Stomach (tissue), 8 donors: ENCODE measurements at regions not wholly inside any gene's neighbourhood (a gene's known extent, or its start where the extent isn't known, plus 50 kb on each side); places are given as distances from the start of the nearest gene placed in this dataset.
A peak's percentile ranks its signal among the peaks of the same experiment; 100 is the strongest.

ENCODE experiments used
- DNase-seq, 2 donors: peaks; one replicate each; pipeline versions ENCODE4 v3.0.0 to v3.0.0-alpha.2; 2013 to 2019
- H3K27ac ChIP-seq, 5 donors: fragments of 200-600 bp in 4 of 5; sonication (generic) in 4 of 5; one replicate each; pipeline ENCODE4 v1.5.1; 2013 to 2019; ENCODE audit warnings: mild to moderate bottlenecking in 1 of 5, moderate library complexity in 1 of 5
- H3K27me3 ChIP-seq, 3 donors: fragments of 200-600 bp; sonication (generic); one replicate each; pipeline ENCODE4 v1.5.1; 2017 to 2019; ENCODE audit warnings: mixed run types in 1 of 3
- H3K36me3 ChIP-seq, 4 donors: fragments of 200-600 bp; sonication (generic); 1 replicate in 3 of 4; 2 replicates in 1 of 4; pipeline ENCODE4 v1.5.1; 2016 to 2019
- H3K4me1 ChIP-seq, 4 donors: fragments of 200-600 bp; sonication (generic); one replicate each; pipeline ENCODE4 v1.5.1; 2016 to 2019
- H3K4me3 ChIP-seq, 4 donors: fragments of 200-600 bp; sonication (generic) in 3 of 4; one replicate each; pipeline ENCODE4 v1.5.1; 2016 to 2019; ENCODE audit warnings: mild to moderate bottlenecking in 1 of 4
- H3K9me3 ChIP-seq, 4 donors: fragments of 200-600 bp; sonication (generic); one replicate each; pipeline ENCODE4 v1.5.1; 2016 to 2019
- EP300 ChIP-seq: sonication (generic); formaldehyde crosslinking; IDR thresholded peaks from one replicate; pipeline ENCODE4 v1.6.1; 2017; ENCODE audit warnings: antibody characterized with exemption
- POLR2A ChIP-seq, 4 donors: fragments of 450-650 bp; IDR thresholded peaks; one replicate each; pipeline ENCODE4 v1.6.1; 2016; ENCODE audit warnings: antibody characterized with exemption in 4 of 4, control low read depth in 2 of 4, mild to moderate bottlenecking in 1 of 4, moderate library complexity in 1 of 4
- POLR2AphosphoS5 ChIP-seq, 3 donors: sonication (generic); formaldehyde crosslinking; IDR thresholded peaks; one replicate each; pipeline ENCODE4 v1.6.1; 2016; ENCODE audit warnings: antibody characterized with exemption in 3 of 3
- WGBS, 5 donors: extraction: QIAGEN DNeasy Blood & Tissue Kit in 3 of 5; methylation state at CpG; one replicate each; pipeline versions ENCODE4 v1.1.5 to v1.1.7; 2013 to 2018; 5-methylcytosine and 5-hydroxymethylcytosine counted together
- intact Hi-C: fragments of 100-400 bp; cut with DNase I; formaldehyde crosslinking; loops from one replicate; pipeline ENCODE4 v1.15.1; 2023; ENCODE audit warnings: low total_unique reads
- TF ChIP-seq, protein P1 (sequence below), 7 experiments: fragments of 450-650 bp in 4 of 7; fragments of 200-600 bp in 3 of 7; sonication (generic) in 3 of 7; IDR thresholded peaks; one replicate each; pipeline ENCODE4 v1.5.1; 2016 to 2019; ENCODE audit warnings: antibody characterized with exemption in 7 of 7, control low read depth in 2 of 7, mild to moderate bottlenecking in 1 of 7
- donor health status: healthy with polysubstance abuse.
- donor health status: Bipolar disorder and iron deficiency.
- donor health status: healthy.

DNA sequence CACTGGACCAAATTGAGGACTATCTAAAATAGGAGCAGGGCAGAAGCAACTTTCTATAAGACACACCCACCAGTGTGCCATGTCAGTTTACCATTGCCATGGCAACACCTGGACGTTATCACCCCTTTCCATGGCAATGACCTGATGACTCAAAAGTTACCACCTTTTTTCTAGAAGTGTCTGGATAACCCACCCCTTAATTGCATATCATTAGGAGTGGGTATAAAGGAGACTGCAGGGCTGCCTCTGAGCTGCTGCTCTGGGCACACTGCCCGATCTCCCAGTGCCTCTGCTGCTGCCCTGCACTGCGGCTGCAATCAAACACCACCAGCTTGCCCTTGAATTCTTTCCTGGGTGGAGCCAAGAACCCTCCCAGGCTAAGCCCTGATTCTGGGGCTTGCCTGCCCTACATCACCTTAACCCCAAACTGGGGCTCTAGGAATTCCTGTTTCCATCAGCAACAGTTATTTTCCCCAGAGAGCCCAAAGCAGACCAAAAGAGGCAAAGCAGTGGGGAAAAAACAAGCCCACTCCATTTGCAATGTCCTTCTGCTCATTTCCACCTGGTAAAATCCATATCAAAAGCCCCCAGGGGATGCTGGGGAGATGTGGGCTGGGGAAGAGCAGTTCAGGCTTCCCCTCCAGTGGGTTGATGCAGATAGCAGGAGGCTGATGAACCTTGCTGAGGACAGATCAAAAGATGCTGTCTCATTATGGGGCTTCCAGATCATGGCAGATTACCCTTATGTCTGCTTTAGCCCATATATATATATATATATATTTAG is 129.5 kb upstream of the NCOR2 start:
- Histone ChIP-seq H3K27me3 (no peaks in the 10 kb centered on the region), H3K36me3 (no peaks in the 10 kb centered on the region), H3K4me1 (peaks cover 31 to 85% (median 45%) of the 10 kb centered on the region in 4 donors), H3K4me3 (no peak overlapping the region), H3K9me3 (peaks cover 4 to 11% (median 9%) of the 10 kb centered on the region in 4 donors), H3K27ac (peak overlapping the region in 2 of 5 donors; percentile 81 to 83)
- TF ChIP-seq EP300 (no peak), POLR2A (IDR thresholded peaks at IDR 0.05) (no peak), POLR2AphosphoS5 (IDR thresholded peaks at IDR 0.05) (no peak)
- TF ChIP-seq, protein P1, sequence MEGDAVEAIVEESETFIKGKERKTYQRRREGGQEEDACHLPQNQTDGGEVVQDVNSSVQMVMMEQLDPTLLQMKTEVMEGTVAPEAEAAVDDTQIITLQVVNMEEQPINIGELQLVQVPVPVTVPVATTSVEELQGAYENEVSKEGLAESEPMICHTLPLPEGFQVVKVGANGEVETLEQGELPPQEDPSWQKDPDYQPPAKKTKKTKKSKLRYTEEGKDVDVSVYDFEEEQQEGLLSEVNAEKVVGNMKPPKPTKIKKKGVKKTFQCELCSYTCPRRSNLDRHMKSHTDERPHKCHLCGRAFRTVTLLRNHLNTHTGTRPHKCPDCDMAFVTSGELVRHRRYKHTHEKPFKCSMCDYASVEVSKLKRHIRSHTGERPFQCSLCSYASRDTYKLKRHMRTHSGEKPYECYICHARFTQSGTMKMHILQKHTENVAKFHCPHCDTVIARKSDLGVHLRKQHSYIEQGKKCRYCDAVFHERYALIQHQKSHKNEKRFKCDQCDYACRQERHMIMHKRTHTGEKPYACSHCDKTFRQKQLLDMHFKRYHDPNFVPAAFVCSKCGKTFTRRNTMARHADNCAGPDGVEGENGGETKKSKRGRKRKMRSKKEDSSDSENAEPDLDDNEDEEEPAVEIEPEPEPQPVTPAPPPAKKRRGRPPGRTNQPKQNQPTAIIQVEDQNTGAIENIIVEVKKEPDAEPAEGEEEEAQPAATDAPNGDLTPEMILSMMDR (IDR thresholded peaks at IDR 0.05): no peak
- peak; percentile 50 to 69 for DNase-seq
- intact Hi-C loops: no loop called here
- WGBS, 5 donors: 20 to 56% (median 32%) methylated on average over 3 of the region's 3 CpGs

DNA sequence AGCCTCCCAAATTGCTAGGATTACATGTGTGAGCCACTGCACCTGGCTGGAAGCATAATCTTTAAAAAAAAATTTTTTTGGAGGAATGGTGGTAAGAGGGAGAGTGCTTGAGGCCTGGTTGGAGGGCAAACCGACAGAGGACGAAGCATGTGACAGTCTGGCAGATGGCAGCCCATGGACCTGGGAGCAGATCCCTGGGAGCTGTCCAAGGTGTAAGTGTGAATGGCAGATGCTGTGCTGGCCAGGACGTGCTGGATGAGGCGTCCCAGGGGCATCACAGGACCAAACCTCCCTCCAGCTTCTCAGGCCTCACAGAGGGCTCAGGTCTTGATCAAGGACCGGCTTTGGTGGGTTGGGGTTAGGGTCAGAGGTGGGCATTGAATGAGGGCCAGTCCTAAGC is 128.4 kb upstream of the NCOR2 start:
- TF ChIP-seq, protein P1 (IDR thresholded peaks at IDR 0.05): no peak
- TF ChIP-seq POLR2A (IDR thresholded peaks at IDR 0.05): no peak
- TF ChIP-seq POLR2AphosphoS5 (IDR thresholded peaks at IDR 0.05): no peak
- no peak for TF ChIP-seq EP300
- intact Hi-C loops: no loop called here

GRCh38 chr12:124694846-124695497 is 127.6 kb upstream of the NCOR2 start:
- TF ChIP-seq POLR2AphosphoS5 (IDR thresholded peaks at IDR 0.05): no peak
- TF ChIP-seq, protein P1 (IDR thresholded peaks at IDR 0.05): no peak
- no peak for TF ChIP-seq POLR2A (IDR thresholded peaks at IDR 0.05)
- TF ChIP-seq EP300: no peak
- WGBS, 5 donors: 64 to 76% (median 69%) methylated on average over 13 to 14 of the region's 14 CpGs
- Histone ChIP-seq H3K27ac (peak overlapping the region in 1 of 5 donors; percentile 2), H3K9me3 (peaks cover 4 to 13% (median 10%) of the 10 kb centered on the region in 4 donors), H3K36me3 (no peaks in the 10 kb centered on the region), H3K27me3 (no peaks in the 10 kb centered on the region), H3K4me3 (no peak overlapping the region), H3K4me1 (peaks cover 18 to 65% (median 26%) of the 10 kb centered on the region in 4 donors)
- no peak for DNase-seq
- intact Hi-C loops: no loop called here

More for the DNA sequence above, 128.4 kb upstream of the NCOR2 start:
- H3K36me3 ChIP-seq: no peaks in the 10 kb centered on the region
- no peak for DNase-seq
- H3K9me3 ChIP-seq: peaks cover 4 to 13% (median 10%) of the 10 kb centered on the region in 4 donors
- no peaks in the 10 kb centered on the region for H3K27me3 ChIP-seq
- 66 to 73% (median 68%) methylated on average over 5 of the region's 5 CpGs for WGBS, 5 donors
- H3K4me1 ChIP-seq: peaks cover 20 to 74% (median 35%) of the 10 kb centered on the region in 4 donors
- no peak overlapping the region for H3K27ac ChIP-seq
- H3K4me3 ChIP-seq: no peak overlapping the region

GRCh38 chr12:124694250-124694649 is 126.8 kb upstream of the NCOR2 start:
- 48 to 74% (median 64%) methylated on average over 5 of the region's 5 CpGs for WGBS, 5 donors

More at GRCh38 chr12:124694250-124694649, 126.8 kb upstream of the NCOR2 start:
- no peak for DNase-seq
- Histone ChIP-seq H3K27ac (no peak overlapping the region), H3K4me1 (peaks cover 15 to 58% (median 19%) of the 10 kb centered on the region in 4 donors), H3K9me3 (peaks cover 4 to 13% (median 10%) of the 10 kb centered on the region in 4 donors), H3K36me3 (no peaks in the 10 kb centered on the region), H3K4me3 (no peak overlapping the region), H3K27me3 (no peaks in the 10 kb centered on the region)
- TF ChIP-seq POLR2AphosphoS5 (IDR thresholded peaks at IDR 0.05): no peak
- TF ChIP-seq EP300: no peak
- TF ChIP-seq POLR2A (IDR thresholded peaks at IDR 0.05): no peak
- TF ChIP-seq, protein P1 (IDR thresholded peaks at IDR 0.05): no peak
- intact Hi-C loops: no loop called here
